Inflammatory macrophage treated with lipopolysaccharide for 4 hours (primary cell): ENCODE measurements at regions not wholly inside any gene's neighbourhood (a gene's known extent, or its start where the extent isn't known, plus 50 kb on each side); places are given as distances from the start of the nearest gene placed in this dataset.

Source experiments
- DNase-seq: peaks from one replicate; pipeline ENCODE4 v3.0.0-alpha.2; 2020

GRCh38 chr4:1459722-1460511 lies 53.7 kb upstream of the NKX1-1 start:
- DNase-seq: no peak

GRCh38 chr4:1459081-1459721 lies 53.0 kb upstream of the NKX1-1 start:
- DNase-seq: no peak

DNA sequence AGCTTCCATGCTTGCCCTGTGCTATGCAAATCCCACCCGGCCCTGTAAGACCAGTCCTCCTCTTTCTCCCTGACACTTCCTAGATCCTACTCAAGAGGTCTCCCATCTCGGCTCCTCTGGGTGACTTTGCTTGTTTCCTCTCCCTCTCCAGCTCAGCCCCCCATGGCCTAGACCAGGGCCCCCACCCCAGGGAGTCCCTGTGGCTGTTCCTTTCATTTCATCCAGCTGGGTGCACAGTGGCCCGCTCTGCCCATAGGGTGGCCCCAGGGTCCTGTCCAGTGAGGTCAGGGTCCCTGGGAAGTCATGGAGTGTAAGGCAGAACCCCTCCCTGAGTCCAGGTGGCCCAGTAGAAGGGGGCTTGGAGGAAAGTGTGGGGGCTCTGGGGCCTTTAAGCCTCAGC lies 52.3 kb upstream of the NKX1-1 start:
- DNase-seq: no peak
